K562 (cell line): ENCODE measurements at regions not wholly inside any gene's neighbourhood (a gene's known extent, or its start where the extent isn't known, plus 50 kb on each side); places are given as distances from the start of the nearest gene placed in this dataset.

Experiments used
- KDM5B ChIP-seq: fragments of 200-600 bp; sonication (generic); IDR thresholded peaks from 2 replicates; pipeline ENCODE4 v1.6.1; 2012; ENCODE audit warnings: low read depth, mild to moderate bottlenecking, moderate library complexity, low read length, control low read depth, inconsistent platforms; ENCODE audit not compliant: insufficient replicate concordance
- SETDB1 ChIP-seq: IDR thresholded peaks from one replicate; pipeline ENCODE4 v1.6.1; 2012; ENCODE audit warnings: low read length, control low read depth, inconsistent platforms
- TF ChIP-seq, protein P1 (sequence below): IDR thresholded peaks from 2 replicates; pipeline ENCODE4 v1.6.1; 2011; ENCODE audit warnings: borderline replicate concordance, low read depth, mild to moderate bottlenecking, moderate library complexity, low read length; ENCODE audit not compliant: insufficient read depth, poor library complexity, severe bottlenecking
- TF ChIP-seq, protein P2 (sequence below): fragments of 450-650 bp; IDR thresholded peaks from 2 replicates; pipeline ENCODE4 v1.6.1; 2016; ENCODE audit warnings: missing biosample characterization, missing genetic modification characterization
- TF ChIP-seq, protein P3 (sequence below): fragments of 200-400 bp; formaldehyde crosslinking; IDR thresholded peaks from 2 replicates; pipeline ENCODE4 v1.6.1; 2017; ENCODE audit warnings: mild to moderate bottlenecking, low read depth, low read length, moderate library complexity

DNA sequence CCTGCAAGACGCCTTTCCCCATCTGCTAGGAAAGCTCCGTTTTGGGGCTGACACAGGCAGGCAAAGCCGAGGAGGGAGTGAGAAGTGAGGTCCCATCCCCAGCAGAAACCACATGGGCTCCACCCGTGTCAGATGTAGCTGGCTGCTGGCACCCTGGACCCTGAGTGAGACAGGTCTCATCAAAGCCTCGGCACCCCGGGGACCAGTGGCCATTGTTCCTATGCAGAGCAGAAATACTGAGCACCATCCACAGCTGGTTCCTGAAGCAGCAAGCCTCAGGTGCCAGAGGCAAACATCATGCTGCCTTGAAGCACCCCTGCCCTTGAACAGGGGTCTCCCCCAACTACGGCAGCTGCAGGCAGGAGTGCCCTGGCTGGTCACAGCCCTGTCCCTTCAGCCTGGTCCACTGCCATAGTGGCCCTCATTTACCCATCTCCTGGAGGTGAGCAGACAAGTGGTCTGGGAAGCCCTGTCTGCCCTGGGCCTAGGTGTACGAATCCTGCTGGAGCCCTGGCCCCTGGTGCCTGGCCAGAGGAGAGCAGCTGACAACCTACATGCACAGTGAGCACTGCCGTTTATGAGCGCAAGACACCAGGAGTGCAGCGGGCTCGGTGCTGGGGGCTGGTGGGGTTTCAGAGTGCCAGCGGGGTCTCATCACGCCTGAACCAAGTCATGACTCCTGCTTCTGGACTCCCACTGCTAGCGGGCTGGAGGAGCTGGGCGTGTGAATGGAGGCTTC, 289.8 kb upstream of the RTL1 start (continued):
- TF ChIP-seq, protein P1, sequence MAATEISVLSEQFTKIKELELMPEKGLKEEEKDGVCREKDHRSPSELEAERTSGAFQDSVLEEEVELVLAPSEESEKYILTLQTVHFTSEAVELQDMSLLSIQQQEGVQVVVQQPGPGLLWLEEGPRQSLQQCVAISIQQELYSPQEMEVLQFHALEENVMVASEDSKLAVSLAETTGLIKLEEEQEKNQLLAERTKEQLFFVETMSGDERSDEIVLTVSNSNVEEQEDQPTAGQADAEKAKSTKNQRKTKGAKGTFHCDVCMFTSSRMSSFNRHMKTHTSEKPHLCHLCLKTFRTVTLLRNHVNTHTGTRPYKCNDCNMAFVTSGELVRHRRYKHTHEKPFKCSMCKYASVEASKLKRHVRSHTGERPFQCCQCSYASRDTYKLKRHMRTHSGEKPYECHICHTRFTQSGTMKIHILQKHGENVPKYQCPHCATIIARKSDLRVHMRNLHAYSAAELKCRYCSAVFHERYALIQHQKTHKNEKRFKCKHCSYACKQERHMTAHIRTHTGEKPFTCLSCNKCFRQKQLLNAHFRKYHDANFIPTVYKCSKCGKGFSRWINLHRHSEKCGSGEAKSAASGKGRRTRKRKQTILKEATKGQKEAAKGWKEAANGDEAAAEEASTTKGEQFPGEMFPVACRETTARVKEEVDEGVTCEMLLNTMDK: no peak
- no peak for TF ChIP-seq KDM5B
- TF ChIP-seq, protein P2, sequence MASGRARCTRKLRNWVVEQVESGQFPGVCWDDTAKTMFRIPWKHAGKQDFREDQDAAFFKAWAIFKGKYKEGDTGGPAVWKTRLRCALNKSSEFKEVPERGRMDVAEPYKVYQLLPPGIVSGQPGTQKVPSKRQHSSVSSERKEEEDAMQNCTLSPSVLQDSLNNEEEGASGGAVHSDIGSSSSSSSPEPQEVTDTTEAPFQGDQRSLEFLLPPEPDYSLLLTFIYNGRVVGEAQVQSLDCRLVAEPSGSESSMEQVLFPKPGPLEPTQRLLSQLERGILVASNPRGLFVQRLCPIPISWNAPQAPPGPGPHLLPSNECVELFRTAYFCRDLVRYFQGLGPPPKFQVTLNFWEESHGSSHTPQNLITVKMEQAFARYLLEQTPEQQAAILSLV (tag): no peak
- TF ChIP-seq SETDB1: no peak
- TF ChIP-seq, protein P3, sequence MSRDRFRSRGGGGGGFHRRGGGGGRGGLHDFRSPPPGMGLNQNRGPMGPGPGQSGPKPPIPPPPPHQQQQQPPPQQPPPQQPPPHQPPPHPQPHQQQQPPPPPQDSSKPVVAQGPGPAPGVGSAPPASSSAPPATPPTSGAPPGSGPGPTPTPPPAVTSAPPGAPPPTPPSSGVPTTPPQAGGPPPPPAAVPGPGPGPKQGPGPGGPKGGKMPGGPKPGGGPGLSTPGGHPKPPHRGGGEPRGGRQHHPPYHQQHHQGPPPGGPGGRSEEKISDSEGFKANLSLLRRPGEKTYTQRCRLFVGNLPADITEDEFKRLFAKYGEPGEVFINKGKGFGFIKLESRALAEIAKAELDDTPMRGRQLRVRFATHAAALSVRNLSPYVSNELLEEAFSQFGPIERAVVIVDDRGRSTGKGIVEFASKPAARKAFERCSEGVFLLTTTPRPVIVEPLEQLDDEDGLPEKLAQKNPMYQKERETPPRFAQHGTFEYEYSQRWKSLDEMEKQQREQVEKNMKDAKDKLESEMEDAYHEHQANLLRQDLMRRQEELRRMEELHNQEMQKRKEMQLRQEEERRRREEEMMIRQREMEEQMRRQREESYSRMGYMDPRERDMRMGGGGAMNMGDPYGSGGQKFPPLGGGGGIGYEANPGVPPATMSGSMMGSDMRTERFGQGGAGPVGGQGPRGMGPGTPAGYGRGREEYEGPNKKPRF: no peak
